ENCODE measurements at regions not wholly inside any gene's neighbourhood (a gene's known extent, or its start where the extent isn't known, plus 50 kb on each side); places are given as distances from the start of the nearest gene placed in this dataset.

- no peak for TF ChIP-seq CTCF (IDR thresholded peaks at IDR 0.05)
- no peak for TF ChIP-seq POLR2A (IDR thresholded peaks at IDR 0.05)
Observed at GRCh38 chr12:69119770-69120169, 119.6 kb upstream of the CPSF6 start.

Measured in tibial nerve (tissue), 3 donors.